ENCODE measurements at regions not wholly inside any gene's neighbourhood (a gene's known extent, or its start where the extent isn't known, plus 50 kb on each side); places are given as distances from the start of the nearest gene placed in this dataset.

GRCh38 chr1:30506291-30507015 lies 216.9 kb downstream of the MATN1 start:
- TF ChIP-seq TAF1 (IDR thresholded peaks at IDR 0.05; ENCODE audit: borderline replicate concordance, insufficient read depth, low read length) (no peak), FOXP2 (optimal IDR thresholded peaks at IDR 0.05; ENCODE audit: borderline replicate concordance, extremely low read depth, extremely low read length, insufficient read depth) (no peak), SIN3A (IDR thresholded peaks at IDR 0.05; ENCODE audit: borderline replicate concordance, insufficient read depth, low read length) (no peak), REST (IDR thresholded peaks at IDR 0.05; ENCODE audit: insufficient read depth in 1 of 2, low read depth in 2 of 2, low read length in 2 of 2) (no peak), POLR2AphosphoS5 (IDR thresholded peaks at IDR 0.05; ENCODE audit: low read depth, low read length) (no peak)

GRCh38 chr1:30505853-30506252 lies 217.5 kb downstream of the MATN1 start:
- TF ChIP-seq SIN3A (IDR thresholded peaks at IDR 0.05; ENCODE audit: borderline replicate concordance, insufficient read depth, low read length): no peak
- TF ChIP-seq POLR2AphosphoS5 (IDR thresholded peaks at IDR 0.05; ENCODE audit: low read depth, low read length): no peak
- TF ChIP-seq FOXP2 (optimal IDR thresholded peaks at IDR 0.05; ENCODE audit: borderline replicate concordance, extremely low read depth, extremely low read length, insufficient read depth): no peak
- no peak for TF ChIP-seq TAF1 (IDR thresholded peaks at IDR 0.05; ENCODE audit: borderline replicate concordance, insufficient read depth, low read length)
- TF ChIP-seq REST (IDR thresholded peaks at IDR 0.05; ENCODE audit: insufficient read depth in 1 of 2, low read depth in 2 of 2, low read length in 2 of 2): no peak

GRCh38 chr1:30492451-30492850 lies 230.9 kb downstream of the MATN1 start:
- TF ChIP-seq REST (IDR thresholded peaks at IDR 0.05; ENCODE audit: insufficient read depth in 1 of 2, low read depth in 2 of 2, low read length in 2 of 2) (no peak), POLR2AphosphoS5 (IDR thresholded peaks at IDR 0.05; ENCODE audit: low read depth, low read length) (no peak), FOXP2 (optimal IDR thresholded peaks at IDR 0.05; ENCODE audit: borderline replicate concordance, extremely low read depth, extremely low read length, insufficient read depth) (no peak), SIN3A (IDR thresholded peaks at IDR 0.05; ENCODE audit: borderline replicate concordance, insufficient read depth, low read length) (no peak), TAF1 (IDR thresholded peaks at IDR 0.05; ENCODE audit: borderline replicate concordance, insufficient read depth, low read length) (no peak)

DNA sequence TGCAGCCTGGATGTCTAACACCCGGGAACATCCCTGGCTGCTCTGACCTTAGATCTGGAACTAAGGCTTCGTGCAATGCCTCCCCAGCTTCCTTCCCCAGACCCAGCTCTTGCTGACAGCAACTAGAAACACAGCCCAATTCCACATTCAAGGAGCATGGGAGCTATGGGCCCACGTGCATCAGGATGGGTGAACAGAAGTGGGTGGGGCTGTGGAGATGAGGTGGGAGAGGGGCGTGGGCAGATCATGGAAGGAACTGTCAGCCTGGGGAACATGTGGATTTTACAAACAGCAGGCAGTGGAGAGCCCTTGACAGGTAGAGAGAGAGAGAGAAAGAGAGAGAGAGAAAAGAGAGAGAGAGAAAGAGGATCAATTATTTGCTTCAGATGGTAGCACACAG lies 231.6 kb downstream of the MATN1 start:
- TF ChIP-seq REST (IDR thresholded peaks at IDR 0.05; ENCODE audit: insufficient read depth in 1 of 2, low read depth in 2 of 2, low read length in 2 of 2) (no peak), FOXP2 (optimal IDR thresholded peaks at IDR 0.05; ENCODE audit: borderline replicate concordance, extremely low read depth, extremely low read length, insufficient read depth) (no peak), SIN3A (IDR thresholded peaks at IDR 0.05; ENCODE audit: borderline replicate concordance, insufficient read depth, low read length) (no peak), TAF1 (IDR thresholded peaks at IDR 0.05; ENCODE audit: borderline replicate concordance, insufficient read depth, low read length) (no peak), POLR2AphosphoS5 (IDR thresholded peaks at IDR 0.05; ENCODE audit: low read depth, low read length) (no peak)

All from PFSK-1 (cell line).